HUDEP-2 (cell line): ENCODE measurements at regions not wholly inside any gene's neighbourhood (a gene's known extent, or its start where the extent isn't known, plus 50 kb on each side); places are given as distances from the start of the nearest gene placed in this dataset.

ENCODE experiments used
- DNase-seq, 76 experiments: peaks; one replicate each; lab custom pipeline; 2025; ENCODE audit not compliant: unreplicated experiment in 76 of 76; lab: John Stamatoyannopoulos, UW

- DNase-seq: no peak
Observed at GRCh38 chr4:22233230-22233629, 282.6 kb downstream of the ADGRA3 start.

- no peak for DNase-seq
Observed at GRCh38 chr4:22220965-22221364, 272.4 kb upstream of the KCNIP4 start.

GRCh38 chr4:22217480-22217879 lies 268.9 kb upstream of the KCNIP4 start:
- DNase-seq: no peak

GRCh38 chr4:22216278-22216677 lies 267.7 kb upstream of the KCNIP4 start:
- no peak for DNase-seq

GRCh38 chr4:22215084-22215483 lies 266.5 kb upstream of the KCNIP4 start:
- no peak for DNase-seq

- DNase-seq: no peak
Observed at GRCh38 chr4:22203711-22204011, 255.1 kb upstream of the KCNIP4 start.

GRCh38 chr4:22202975-22203710 lies 254.6 kb upstream of the KCNIP4 start:
- DNase-seq: no peak

GRCh38 chr4:22202246-22202974 lies 253.8 kb upstream of the KCNIP4 start:
- DNase-seq: no peak

GRCh38 chr4:22201256-22201655 lies 252.7 kb upstream of the KCNIP4 start:
- no peak for DNase-seq

- no peak for DNase-seq
Observed at GRCh38 chr4:22196551-22196950, 248.0 kb upstream of the KCNIP4 start.

- DNase-seq: no peak
Observed at GRCh38 chr4:22192084-22192511, 243.5 kb upstream of the KCNIP4 start.

GRCh38 chr4:22191565-22191964 lies 243.0 kb upstream of the KCNIP4 start:
- no peak for DNase-seq

GRCh38 chr4:22190855-22191254 lies 242.3 kb upstream of the KCNIP4 start:
- no peak for DNase-seq

GRCh38 chr4:22187203-22187820 lies 238.7 kb upstream of the KCNIP4 start:
- no peak for DNase-seq

GRCh38 chr4:22181736-22182135 lies 233.2 kb upstream of the KCNIP4 start:
- no peak for DNase-seq

- peak in 1 of 76 experiments; percentile 1 for DNase-seq
Observed at GRCh38 chr4:22179124-22179874, 230.7 kb upstream of the KCNIP4 start.

- DNase-seq: no peak
Observed at GRCh38 chr4:22174640-22175039, 226.1 kb upstream of the KCNIP4 start.

GRCh38 chr4:22170353-22170752 lies 221.8 kb upstream of the KCNIP4 start:
- no peak for DNase-seq

GRCh38 chr4:22167201-22167600 lies 218.6 kb upstream of the KCNIP4 start:
- no peak for DNase-seq

GRCh38 chr4:22162454-22162853 lies 213.9 kb upstream of the KCNIP4 start:
- no peak for DNase-seq

GRCh38 chr4:22130741-22131140 lies 182.2 kb upstream of the KCNIP4 start:
- DNase-seq: no peak
